A549 (cell line): ENCODE measurements at regions not wholly inside any gene's neighbourhood (a gene's known extent, or its start where the extent isn't known, plus 50 kb on each side); places are given as distances from the start of the nearest gene placed in this dataset.
"Not testable (repeated sequence)": the region's sequence is repeated elsewhere in the genome, so short reads cannot be mapped to it uniquely, and the experiment has no call there.

Source experiments
- ATAC-seq, 2 experiments: fragments of 200-7000 bp in 1 of 2; fragments of >200 bp in 1 of 2; cut with Nextera tagmentation in 1 of 2; cut with Tn5 transposase in 1 of 2; 3 replicates each; pipeline versions ENCODE4 v1.8.0 to v1.9.1; 2018 to 2020; ENCODE audit warnings: mild to moderate bottlenecking in 1 of 2, moderate library complexity in 1 of 2
- CTCF ChIA-PET: fragments of 300-600 bp; sonication (Branson Sonifier 250); formaldehyde crosslinking; extraction: SDS; loops from one replicate; lab custom pipeline; 2021; ENCODE audit warnings: antibody characterized with exemption, inconsistent platforms; lab: Yijun Ruan, JAX
- POLR2A ChIA-PET: fragments of 350-600 bp; formaldehyde crosslinking; extraction: SDS; loops from one replicate; lab custom pipeline; 2021; ENCODE audit warnings: antibody characterized with exemption, inconsistent platforms; lab: Yijun Ruan, JAX
- DNase-seq, 2 experiments: peaks; one replicate each; pipeline versions ENCODE4 v3.0.0 to v3.0.0-alpha.2; 2011 to 2016; ENCODE audit warnings: low read depth in 1 of 2, low spot score in 1 of 2
- FAIRE-seq: peaks from 2 replicates; lab custom pipeline; 2011; peaks lifted over from hg19 to GRCh38; lab: Jason Lieb, UNC
- H3K27ac ChIP-seq, 2 experiments: fragments of >200 bp; sonication (Bioruptor Twin); formaldehyde crosslinking; 3 replicates each; pipeline ENCODE4 v1.5.1; 2016 to 2017
- H3K4me1 ChIP-seq: fragments of >200 bp; sonication (Bioruptor Twin); formaldehyde crosslinking; 3 replicates; pipeline ENCODE4 v1.6.1; 2016
- H3K4me2 ChIP-seq: fragments of >200 bp; sonication (Bioruptor Twin); formaldehyde crosslinking; 3 replicates; pipeline ENCODE4 v1.6.1; 2016
- H3K4me3 ChIP-seq: fragments of >200 bp; sonication (Bioruptor Twin); formaldehyde crosslinking; 3 replicates; pipeline ENCODE4 v1.5.1; 2016
- H3K9me3 ChIP-seq: fragments of >200 bp; sonication (Bioruptor Twin); formaldehyde crosslinking; 3 replicates; pipeline ENCODE4 v1.6.1; 2016
- HEYL ChIP-seq: fragments of 250-450 bp; sonication (Bioruptor Pico); IDR thresholded peaks from 2 replicates; pipeline ENCODE4 v1.8.0; 2021; ENCODE audit warnings: mild to moderate bottlenecking, moderate library complexity
- HMGXB4 ChIP-seq: fragments of 250-450 bp; sonication (Bioruptor Pico); IDR thresholded peaks from 2 replicates; pipeline ENCODE4 v1.5.0; 2021; ENCODE audit warnings: mild to moderate bottlenecking, moderate library complexity, borderline replicate concordance
- KDM5A ChIP-seq: fragments of 200-600 bp; sonication (generic); IDR thresholded peaks from 2 replicates; pipeline ENCODE4 v1.6.1; 2016; ENCODE audit warnings: antibody characterized with exemption, mild to moderate bottlenecking
- MAX ChIP-seq: IDR thresholded peaks from 2 replicates; pipeline ENCODE4 v1.6.1; 2012
- NPAS2 ChIP-seq: fragments of 250-450 bp; sonication (Bioruptor Pico); IDR thresholded peaks from 2 replicates; pipeline ENCODE4 v1.8.0; 2022; ENCODE audit warnings: mild to moderate bottlenecking, moderate library complexity, borderline replicate concordance
- NR3C1 ChIP-seq: fragments of >200 bp; sonication (Bioruptor Twin); formaldehyde crosslinking; IDR thresholded peaks from 3 replicates; pipeline ENCODE4 v1.6.1; 2017
- RAD21 ChIP-seq, 2 experiments: fragments of >200 bp in 1 of 2; sonication (Bioruptor Twin) in 1 of 2; formaldehyde crosslinking in 1 of 2; IDR thresholded peaks in 1 of 2; conservative IDR thresholded peaks in 1 of 2; 2 replicates in 1 of 2; 3 replicates in 1 of 2; pipeline ENCODE4 v1.6.1; 2012 to 2018; ENCODE audit warnings: inconsistent platforms in 1 of 2
- REST ChIP-seq: fragments of 200-600 bp; sonication (generic); IDR thresholded peaks from 2 replicates; pipeline ENCODE4 v1.6.1; 2016; ENCODE audit warnings: antibody characterized with exemption, mild to moderate bottlenecking, moderate library complexity
- RFX5 ChIP-seq: fragments of 450-650 bp; IDR thresholded peaks from 2 replicates; pipeline ENCODE4 v1.7.1; 2014; ENCODE audit warnings: antibody characterized with exemption, mild to moderate bottlenecking, moderate library complexity
- RNF2 ChIP-seq: fragments of 200-600 bp; sonication (generic); IDR thresholded peaks from 2 replicates; pipeline ENCODE4 v1.6.1; 2016; ENCODE audit warnings: low read depth, mild to moderate bottlenecking, antibody characterized with exemption, moderate library complexity, borderline replicate concordance
- TP53 ChIP-seq: fragments of 250-450 bp; sonication (Bioruptor Pico); IDR thresholded peaks from 2 replicates; pipeline ENCODE4 v1.5.0; 2021; ENCODE audit warnings: mild to moderate bottlenecking, moderate library complexity
- ZFP36 ChIP-seq: fragments of 450-650 bp; IDR thresholded peaks from 2 replicates; pipeline ENCODE4 v1.6.1; 2014; ENCODE audit warnings: borderline replicate concordance; ENCODE audit not compliant: partially characterized antibody
- ZSCAN20 ChIP-seq: fragments of 250-450 bp; sonication (Bioruptor Pico); IDR thresholded peaks from 2 replicates; pipeline ENCODE4 v1.8.0; 2022; ENCODE audit warnings: mild to moderate bottlenecking, moderate library complexity
- WGBS: methylation state at CpG from one replicate; pipeline ENCODE4 v1.1.6; 2017; ENCODE audit errors: missing lambda C conversion rate; 5-methylcytosine and 5-hydroxymethylcytosine counted together

- Histone ChIP-seq H3K4me2 (no peak overlapping the region), H3K4me1 (peaks cover 22% of the 10 kb centered on the region), H3K27ac (no peak overlapping the region), H3K9me3 (no peaks in the 10 kb centered on the region), H3K4me3 (no peak overlapping the region)
- CTCF ChIA-PET, result interaction anchor here (1.0 to 1.1 kb wide), 3 partner anchors 26 to 115 kb away, joined by 3 to 4 read pairs (median 3); no protein-coding TSS in a partner anchor
- POLR2A ChIA-PET, result interaction anchor here (0.6 to 1.5 kb wide), 3 partner anchors 89 to 97 kb away, joined by 3 to 5 read pairs (median 3); partner anchors contain the start of gene SERTAD2
- 79% methylated on average over 2 of the region's 2 CpGs for WGBS
- ATAC-seq, result no peak
- no peak for FAIRE-seq
- DNase-seq, result no peak
- TF ChIP-seq RAD21 (conservative IDR thresholded peaks at IDR 0.05 in 1 of 2, IDR thresholded peaks at IDR 0.05 in 1 of 2) (no peak), ZSCAN20 (CRISPR knock-in tag) (no peak), HEYL (CRISPR knock-in tag) (no peak), HMGXB4 (CRISPR knock-in tag) (no peak), MAX (no peak), ZFP36 (no peak), KDM5A (no peak), NPAS2 (CRISPR knock-in tag) (no peak), TP53 (no peak), NR3C1 (no peak)
- TF ChIP-seq, all 56 proteins: peak for 0
Observed at GRCh38 chr2:64743739-64744330, 90.1 kb upstream of the SERTAD2 start.

GRCh38 chr2:64745562-64745961, 91.8 kb upstream of the SERTAD2 start:
- Histone ChIP-seq H3K4me1 (peaks cover 31% of the 10 kb centered on the region), H3K4me2 (peak overlapping the region; percentile 34; the same call in 2 of the 3 replicates), H3K4me3 (no peak overlapping the region), H3K27ac (no peak overlapping the region), H3K9me3 (no peaks in the 10 kb centered on the region)
- FAIRE-seq (no peak), DNase-seq (no peak), ATAC-seq (no peak)
- WGBS, result 61% methylated on average over 2 of the region's 2 CpGs
- no peak for TF ChIP-seq RNF2
- no peak for TF ChIP-seq RFX5
- no peak for TF ChIP-seq REST
- POLR2A ChIA-PET, result no interaction called here
- CTCF ChIA-PET, result interaction anchor here (0.7 to 3.2 kb wide), 2 partner anchors 99 to 128 kb away, joined by 3 to 13 read pairs; no protein-coding TSS in a partner anchor

GRCh38 chr2:64747690-64748091, 94.0 kb upstream of the SERTAD2 start:
- not testable (repeated sequence) for H3K9me3 ChIP-seq, H3K27ac ChIP-seq, H3K4me2 ChIP-seq, DNase-seq, FAIRE-seq, ATAC-seq, H3K4me3 ChIP-seq
- ChIA-PET CTCF (interaction anchor here (0.6 to 3.6 kb wide), 12 partner anchors 9 to 225 kb away, joined by 3 to 13 read pairs (median 4); partner anchors contain the start of gene SERTAD2), POLR2A (interaction anchor here (0.6 to 0.9 kb wide), 2 partner anchors 97 to 139 kb away, joined by 3 read pairs; no protein-coding TSS in a partner anchor)
- 73% methylated on average over 3 of the region's 3 CpGs for WGBS
- peaks cover 37% of the 10 kb centered on the region for H3K4me1 ChIP-seq
